ENCODE measurements at regions not wholly inside any gene's neighbourhood (a gene's known extent, or its start where the extent isn't known, plus 50 kb on each side); places are given as distances from the start of the nearest gene placed in this dataset.

GRCh38 chr2:567865-568638, 109.2 kb downstream of the TMEM18 start:
- FAIRE-seq: peak; percentile 40
- peak overlapping the region; percentile 29 for H3K4me3 ChIP-seq (ENCODE audit: low read depth, low read length)

GRCh38 chr2:567496-567864, 109.7 kb downstream of the TMEM18 start:
- no peak overlapping the region for H3K4me3 ChIP-seq (ENCODE audit: low read depth, low read length)
- FAIRE-seq (no peak), DNase-seq (ENCODE audit: low read depth) (no peak)
- H3K36me3 ChIP-seq (ENCODE audit: control insufficient read depth, insufficient read depth, low read length): no peaks in the 10 kb centered on the region
- H3K27me3 ChIP-seq (ENCODE audit: control insufficient read depth, insufficient read depth, low read length): no peaks in the 10 kb centered on the region
- no peak for TF ChIP-seq CTCF (IDR thresholded peaks at IDR 0.05; ENCODE audit: insufficient read depth, low read length, severe bottlenecking)

More at GRCh38 chr2:567865-568638, 109.2 kb downstream of the TMEM18 start:
- DNase-seq (ENCODE audit: low read depth): peak; percentile 76
- Histone ChIP-seq H3K36me3 (ENCODE audit: control insufficient read depth, insufficient read depth, low read length) (no peaks in the 10 kb centered on the region), H3K27me3 (ENCODE audit: control insufficient read depth, insufficient read depth, low read length) (no peaks in the 10 kb centered on the region)
- TF ChIP-seq CTCF (IDR thresholded peaks at IDR 0.05; ENCODE audit: insufficient read depth, low read length, severe bottlenecking): no peak

GRCh38 chr2:566379-567313, 110.6 kb downstream of the TMEM18 start:
- FAIRE-seq: no peak
- TF ChIP-seq CTCF (IDR thresholded peaks at IDR 0.05; ENCODE audit: insufficient read depth, low read length, severe bottlenecking): no peak

GRCh38 chr2:564471-565181, 112.6 kb downstream of the TMEM18 start:
- no peak overlapping the region for H3K4me3 ChIP-seq (ENCODE audit: low read depth, low read length)
- H3K36me3 ChIP-seq (ENCODE audit: control insufficient read depth, insufficient read depth, low read length): no peaks in the 10 kb centered on the region
- FAIRE-seq (no peak), DNase-seq (ENCODE audit: low read depth) (no peak)
- H3K27me3 ChIP-seq (ENCODE audit: control insufficient read depth, insufficient read depth, low read length): no peaks in the 10 kb centered on the region
- TF ChIP-seq CTCF (IDR thresholded peaks at IDR 0.05; ENCODE audit: insufficient read depth, low read length, severe bottlenecking): no peak

More at GRCh38 chr2:566379-567313, 110.6 kb downstream of the TMEM18 start:
- no peak overlapping the region for H3K4me3 ChIP-seq (ENCODE audit: low read depth, low read length)
- H3K27me3 ChIP-seq (ENCODE audit: control insufficient read depth, insufficient read depth, low read length): no peaks in the 10 kb centered on the region
- no peaks in the 10 kb centered on the region for H3K36me3 ChIP-seq (ENCODE audit: control insufficient read depth, insufficient read depth, low read length)
- no peak for DNase-seq (ENCODE audit: low read depth)

GRCh38 chr2:563512-563911, 113.7 kb downstream of the TMEM18 start:
- FAIRE-seq (no peak), DNase-seq (ENCODE audit: low read depth) (no peak)
- TF ChIP-seq CTCF (IDR thresholded peaks at IDR 0.05; ENCODE audit: insufficient read depth, low read length, severe bottlenecking): no peak
- no peaks in the 10 kb centered on the region for H3K36me3 ChIP-seq (ENCODE audit: control insufficient read depth, insufficient read depth, low read length)
- no peaks in the 10 kb centered on the region for H3K27me3 ChIP-seq (ENCODE audit: control insufficient read depth, insufficient read depth, low read length)
- H3K4me3 ChIP-seq (ENCODE audit: low read depth, low read length): no peak overlapping the region
